Gastroesophageal sphincter (tissue), 4 donors: ENCODE measurements at regions not wholly inside any gene's neighbourhood (a gene's known extent, or its start where the extent isn't known, plus 50 kb on each side); places are given as distances from the start of the nearest gene placed in this dataset.
"Not testable (repeated sequence)": the region's sequence is repeated elsewhere in the genome, so short reads cannot be mapped to it uniquely, and the experiment has no call there.

ENCODE experiments used
- ATAC-seq: fragments of 150-250 bp; one replicate; pipeline ENCODE4 v1.9.1; 2016; ENCODE audit warnings: mild to moderate bottlenecking, moderate library complexity
- H3K27ac ChIP-seq, 4 donors: fragments of 200-600 bp; sonication (generic) in 3 of 4; 1 replicate in 3 of 4; 2 replicates in 1 of 4; pipeline ENCODE4 v1.5.1; 2016 to 2019
- H3K27me3 ChIP-seq: fragments of 200-600 bp; sonication (generic); one replicate; pipeline ENCODE4 v1.5.1; 2019
- H3K36me3 ChIP-seq, 2 donors: fragments of 200-600 bp; sonication (generic); one replicate each; pipeline ENCODE4 v1.5.1; 2019; ENCODE audit warnings: control low read depth in 1 of 2
- H3K4me1 ChIP-seq, 3 donors: fragments of 200-600 bp; sonication (generic); 1 replicate in 2 of 3; 2 replicates in 1 of 3; pipeline ENCODE4 v1.5.1; 2016 to 2019; ENCODE audit warnings: control low read depth in 2 of 3
- H3K4me3 ChIP-seq, 2 donors: fragments of 200-600 bp; sonication (generic); one replicate each; pipeline ENCODE4 v1.5.1; 2019; ENCODE audit warnings: mild to moderate bottlenecking in 1 of 2, moderate library complexity in 1 of 2
- H3K9me3 ChIP-seq, 3 donors: fragments of 200-600 bp; sonication (generic); one replicate each; pipeline ENCODE4 v1.5.1; 2017 to 2019; ENCODE audit warnings: control low read depth in 2 of 3
- CTCF ChIP-seq, 4 experiments: fragments of 200-600 bp in 2 of 4; fragments of 450-650 bp in 2 of 4; sonication (generic) in 1 of 4; IDR thresholded peaks; one replicate each; pipeline ENCODE4 v1.5.1; 2017 to 2019; ENCODE audit warnings: antibody characterized with exemption in 4 of 4, mild to moderate bottlenecking in 2 of 4, moderate library complexity in 2 of 4
- EP300 ChIP-seq: sonication (generic); formaldehyde crosslinking; IDR thresholded peaks from one replicate; pipeline ENCODE4 v1.6.1; 2017; ENCODE audit warnings: antibody characterized with exemption, mild to moderate bottlenecking
- POLR2A ChIP-seq, 2 donors: fragments of 450-650 bp; IDR thresholded peaks; one replicate each; pipeline ENCODE4 v1.6.1; 2017; ENCODE audit warnings: antibody characterized with exemption in 2 of 2, mild to moderate bottlenecking in 2 of 2, moderate library complexity in 1 of 2
- POLR2AphosphoS5 ChIP-seq: sonication (generic); formaldehyde crosslinking; IDR thresholded peaks from one replicate; pipeline ENCODE4 v1.6.1; 2017; ENCODE audit warnings: antibody characterized with exemption
- WGBS, 2 donors: methylation state at CpG; one replicate each; pipeline ENCODE4 v1.1.5; 2018; ENCODE audit warnings: low coverage in 1 of 2; 5-methylcytosine and 5-hydroxymethylcytosine counted together

GRCh38 chr1:157370698-157371097 is 181.6 kb downstream of the FCRL5 start:
- 60% methylated on average over 1 of the region's 5 CpGs; no CpG with 5 or more reads in 1 of the 2 donors for WGBS, 2 donors
- no peak for ATAC-seq
- Histone ChIP-seq H3K36me3 (no peaks in the 10 kb centered on the region), H3K27ac (no peak overlapping the region), H3K4me1 (no peaks in the 10 kb centered on the region), H3K9me3 (no peaks in the 10 kb centered on the region), H3K4me3 (no peak overlapping the region), H3K27me3 (peaks cover 10% of the 10 kb centered on the region)
- TF ChIP-seq POLR2AphosphoS5 (no peak), POLR2A (IDR thresholded peaks at IDR 0.05) (no peak), EP300 (no peak), CTCF (IDR thresholded peaks at IDR 0.05) (no peak)

- Histone ChIP-seq H3K27me3 (peaks cover 8% of the 10 kb centered on the region), H3K4me3 (no peak overlapping the region), H3K4me1 (no peaks in the 10 kb centered on the region), H3K36me3 (no peaks in the 10 kb centered on the region), H3K9me3 (no peaks in the 10 kb centered on the region), H3K27ac (no peak overlapping the region)
- WGBS, 2 donors: 0 to 2% methylated on average over 4 to 6 of the region's 6 CpGs
- ATAC-seq: peak; percentile 48
- TF ChIP-seq POLR2AphosphoS5 (no peak), CTCF (IDR thresholded peaks at IDR 0.05) (peak; percentile 67 to 90 (median 80))
These were observed 182.3 kb downstream of the FCRL5 start for GRCh38 chr1:157369808-157370521.

GRCh38 chr1:157368941-157369340 is 183.4 kb downstream of the FCRL5 start:
- not testable (repeated sequence) for H3K9me3 ChIP-seq

GRCh38 chr1:157368363-157368762 is 184.0 kb downstream of the FCRL5 start:
- no peaks in the 10 kb centered on the region for H3K9me3 ChIP-seq
- no peak overlapping the region for H3K4me3 ChIP-seq
- no peaks in the 10 kb centered on the region for H3K4me1 ChIP-seq
- TF ChIP-seq EP300 (no peak), POLR2A (IDR thresholded peaks at IDR 0.05) (no peak), CTCF (IDR thresholded peaks at IDR 0.05) (no peak), POLR2AphosphoS5 (no peak)
- ATAC-seq: no peak
- WGBS, 2 donors: no CpG with 5 or more reads among the region's 2 CpGs
- no peaks in the 10 kb centered on the region for H3K27me3 ChIP-seq
- H3K27ac ChIP-seq: no peak overlapping the region
- H3K36me3 ChIP-seq: no peaks in the 10 kb centered on the region

More at GRCh38 chr1:157368941-157369340, 183.4 kb downstream of the FCRL5 start:
- WGBS, 2 donors: no CpG with 5 or more reads among the region's 1 CpG
- not testable (repeated sequence) for H3K27ac ChIP-seq, H3K4me3 ChIP-seq, H3K4me1 ChIP-seq, ATAC-seq, H3K36me3 ChIP-seq, H3K27me3 ChIP-seq

- Histone ChIP-seq H3K4me3 (no peak overlapping the region), H3K9me3 (no peaks in the 10 kb centered on the region), H3K4me1 (no peaks in the 10 kb centered on the region), H3K36me3 (no peaks in the 10 kb centered on the region), H3K27ac (no peak overlapping the region), H3K27me3 (no peaks in the 10 kb centered on the region)
- ATAC-seq: no peak
- TF ChIP-seq POLR2AphosphoS5 (no peak), CTCF (IDR thresholded peaks at IDR 0.05) (no peak), EP300 (no peak), POLR2A (IDR thresholded peaks at IDR 0.05) (no peak)
These were observed 184.4 kb downstream of the FCRL5 start for GRCh38 chr1:157367870-157368269.
